ENCODE measurements at regions not wholly inside any gene's neighbourhood (a gene's known extent, or its start where the extent isn't known, plus 50 kb on each side); places are given as distances from the start of the nearest gene placed in this dataset.
"Not testable (repeated sequence)": the region's sequence is repeated elsewhere in the genome, so short reads cannot be mapped to it uniquely, and the experiment has no call there.

- no peak for TF ChIP-seq CTCF (IDR thresholded peaks at IDR 0.05; ENCODE audit: low read depth, low read length, missing control alignments)
- in situ Hi-C loops (cut with HindIII; ENCODE audit: low sequenced_read_pairs) = no loop called here
- no peak for DNase-seq (ENCODE audit: low read depth)
- H3K4me3 ChIP-seq (ENCODE audit: low read depth, low read length) = no peak overlapping the region
Measured at GRCh38 chr6:84853901-84854300, 89.5 kb upstream of the TBX18 start.

- no peak for DNase-seq (ENCODE audit: low read depth)
- TF ChIP-seq CTCF (IDR thresholded peaks at IDR 0.05; ENCODE audit: low read depth, low read length, missing control alignments) = no peak
- in situ Hi-C loops (cut with HindIII; ENCODE audit: low sequenced_read_pairs) = no loop called here
- no peak overlapping the region for H3K4me3 ChIP-seq (ENCODE audit: low read depth, low read length)
Measured at GRCh38 chr6:84848960-84849359, 84.6 kb upstream of the TBX18 start.

- no peak overlapping the region for H3K4me3 ChIP-seq (ENCODE audit: low read depth, low read length)
- in situ Hi-C loops (cut with HindIII; ENCODE audit: low sequenced_read_pairs) = no loop called here
- DNase-seq (ENCODE audit: low read depth) = no peak
- TF ChIP-seq CTCF (IDR thresholded peaks at IDR 0.05; ENCODE audit: low read depth, low read length, missing control alignments) = no peak
Measured at GRCh38 chr6:84847390-84848160, 83.2 kb upstream of the TBX18 start.

- no peak overlapping the region for H3K4me3 ChIP-seq (ENCODE audit: low read depth, low read length)
- in situ Hi-C loops (cut with HindIII; ENCODE audit: low sequenced_read_pairs) = no loop called here
- DNase-seq (ENCODE audit: low read depth) = no peak
- TF ChIP-seq CTCF (IDR thresholded peaks at IDR 0.05; ENCODE audit: low read depth, low read length, missing control alignments) = no peak
Measured at GRCh38 chr6:84842525-84843166, 78.2 kb upstream of the TBX18 start.

- in situ Hi-C loops (cut with HindIII; ENCODE audit: low sequenced_read_pairs); H3K4me3 ChIP-seq (ENCODE audit: low read depth, low read length); DNase-seq (ENCODE audit: low read depth): not testable (repeated sequence)
Measured at GRCh38 chr6:84837068-84837866, 72.9 kb upstream of the TBX18 start.

- DNase-seq (ENCODE audit: low read depth) = no peak
- TF ChIP-seq CTCF (IDR thresholded peaks at IDR 0.05; ENCODE audit: low read depth, low read length, missing control alignments) = no peak
Measured at GRCh38 chr6:84836366-84836765, 72.0 kb upstream of the TBX18 start.

More at GRCh38 chr6:84836366-84836765, 72.0 kb upstream of the TBX18 start:
- in situ Hi-C loops (cut with HindIII; ENCODE audit: low sequenced_read_pairs) = no loop called here
- H3K4me3 ChIP-seq (ENCODE audit: low read depth, low read length) = no peak overlapping the region

Data from astrocyte of the cerebellum (primary cell).